ENCODE measurements at regions not wholly inside any gene's neighbourhood (a gene's known extent, or its start where the extent isn't known, plus 50 kb on each side); places are given as distances from the start of the nearest gene placed in this dataset.

DNA sequence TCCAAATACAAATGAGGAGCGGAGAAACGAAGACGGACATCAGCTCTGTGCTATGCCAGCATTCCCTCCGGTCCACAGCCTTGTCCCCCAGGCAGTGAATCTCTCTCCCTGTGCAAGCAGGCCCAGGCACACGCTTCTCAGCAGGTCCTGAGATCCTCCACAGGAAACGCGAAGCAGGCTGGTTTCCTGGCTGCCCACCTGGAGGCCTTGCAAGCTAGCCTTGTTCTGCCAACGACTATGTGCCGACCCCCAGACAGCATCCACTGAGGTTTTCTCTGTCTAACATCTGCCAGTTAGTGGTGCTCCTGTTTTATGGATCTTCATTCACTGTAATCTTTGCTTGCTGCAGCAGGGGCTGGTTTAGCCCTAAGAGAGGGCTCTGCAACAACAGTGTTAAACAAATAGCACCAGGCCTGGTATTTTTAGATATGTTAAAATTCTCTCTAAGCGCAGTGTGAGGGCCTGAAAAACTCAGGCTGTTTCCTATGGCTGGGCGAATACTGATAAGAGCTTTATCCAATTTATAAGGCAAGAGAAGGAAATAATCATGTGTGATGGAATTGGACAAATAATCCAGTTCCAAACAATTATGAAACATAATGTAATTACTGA, 386.0 kb upstream of the ARID1B start:
- DNase-seq (ENCODE audit: low spot score) = no peak
- no peak for ATAC-seq

DNA sequence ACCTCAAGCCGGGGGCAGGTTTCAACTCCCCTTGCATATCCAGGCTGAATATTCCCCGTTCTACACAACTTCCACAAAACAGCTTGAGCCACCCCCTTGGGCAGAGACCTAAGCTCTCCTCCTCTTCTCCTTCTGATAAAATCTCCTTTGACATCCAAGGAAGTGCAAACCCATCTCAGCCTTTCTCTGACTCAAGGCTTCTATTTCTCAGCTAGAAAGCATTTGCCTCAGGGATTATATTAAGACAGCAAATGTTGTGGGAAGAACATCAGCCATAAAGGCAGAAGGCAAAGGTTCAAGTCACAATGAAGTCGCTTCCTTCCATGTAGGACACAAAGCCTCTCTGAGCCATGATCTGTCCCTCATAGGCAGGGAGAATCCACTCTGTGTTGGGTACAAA, 386.6 kb upstream of the ARID1B start:
- DNase-seq (ENCODE audit: low spot score) (no peak), ATAC-seq (no peak)

DNA sequence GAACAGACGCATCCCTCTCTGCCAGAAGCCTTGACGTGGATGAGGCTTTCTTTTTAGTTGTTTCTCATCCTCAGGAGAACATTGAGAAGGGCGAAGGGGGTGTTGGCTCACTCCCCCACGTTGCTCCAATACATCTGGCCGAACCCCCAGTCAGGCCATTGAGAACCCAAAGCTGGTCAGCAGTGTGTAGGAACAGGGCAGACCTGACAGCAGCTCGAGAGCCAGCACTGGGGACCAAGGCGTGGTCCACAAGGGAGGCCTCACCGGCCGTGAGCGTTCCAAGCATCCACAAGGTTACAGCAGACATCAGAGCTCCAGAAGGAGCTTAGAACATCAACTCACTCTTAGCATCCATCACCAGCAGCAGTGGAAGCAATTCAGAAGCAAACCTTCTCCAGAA, 387.9 kb upstream of the ARID1B start:
- no peak for ATAC-seq

DNA sequence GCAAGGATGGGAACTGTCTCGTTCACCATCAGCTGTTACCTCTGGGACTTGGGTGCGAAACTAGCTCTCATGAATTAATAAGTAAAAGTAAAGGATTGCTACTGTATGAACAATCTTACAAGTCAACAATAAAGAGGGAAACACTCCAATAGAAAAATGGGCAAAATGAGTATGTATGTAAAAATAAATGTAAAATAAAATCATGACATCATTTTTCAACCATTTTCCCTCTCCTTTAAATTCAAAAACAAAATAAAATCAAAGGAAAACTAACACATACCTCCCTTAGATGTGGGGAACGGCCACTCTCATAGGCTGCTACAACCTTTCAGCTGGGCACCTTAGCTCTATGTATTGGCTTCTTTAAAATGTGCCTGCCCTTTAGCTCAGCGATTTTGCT, 389.7 kb upstream of the ARID1B start:
- no peak for DNase-seq (ENCODE audit: low spot score)

More for the DNA sequence above, 387.9 kb upstream of the ARID1B start:
- DNase-seq (ENCODE audit: low spot score) = no peak

DNA sequence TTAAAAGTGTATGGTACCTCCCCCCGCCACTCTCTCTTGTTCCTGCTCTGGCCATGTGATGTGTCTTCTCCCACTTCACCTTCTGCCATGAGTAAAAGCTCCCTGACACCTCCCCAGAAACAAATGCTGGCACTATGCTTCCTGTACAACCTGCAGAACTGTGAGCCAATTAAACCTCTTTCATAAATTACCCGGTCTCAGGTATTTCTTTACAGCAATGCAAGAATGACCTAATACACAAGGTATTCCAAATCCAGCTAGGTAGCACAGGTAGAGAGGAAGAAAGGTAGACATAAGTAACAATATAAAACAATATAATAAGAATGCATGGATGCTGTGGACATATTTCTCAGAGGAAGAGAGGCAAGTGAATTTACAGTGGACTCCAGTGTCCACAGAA, 394.1 kb upstream of the ARID1B start:
- no peak for DNase-seq (ENCODE audit: low spot score)
- ATAC-seq = no peak

More for the DNA sequence above, 389.7 kb upstream of the ARID1B start:
- no peak for ATAC-seq

DNA sequence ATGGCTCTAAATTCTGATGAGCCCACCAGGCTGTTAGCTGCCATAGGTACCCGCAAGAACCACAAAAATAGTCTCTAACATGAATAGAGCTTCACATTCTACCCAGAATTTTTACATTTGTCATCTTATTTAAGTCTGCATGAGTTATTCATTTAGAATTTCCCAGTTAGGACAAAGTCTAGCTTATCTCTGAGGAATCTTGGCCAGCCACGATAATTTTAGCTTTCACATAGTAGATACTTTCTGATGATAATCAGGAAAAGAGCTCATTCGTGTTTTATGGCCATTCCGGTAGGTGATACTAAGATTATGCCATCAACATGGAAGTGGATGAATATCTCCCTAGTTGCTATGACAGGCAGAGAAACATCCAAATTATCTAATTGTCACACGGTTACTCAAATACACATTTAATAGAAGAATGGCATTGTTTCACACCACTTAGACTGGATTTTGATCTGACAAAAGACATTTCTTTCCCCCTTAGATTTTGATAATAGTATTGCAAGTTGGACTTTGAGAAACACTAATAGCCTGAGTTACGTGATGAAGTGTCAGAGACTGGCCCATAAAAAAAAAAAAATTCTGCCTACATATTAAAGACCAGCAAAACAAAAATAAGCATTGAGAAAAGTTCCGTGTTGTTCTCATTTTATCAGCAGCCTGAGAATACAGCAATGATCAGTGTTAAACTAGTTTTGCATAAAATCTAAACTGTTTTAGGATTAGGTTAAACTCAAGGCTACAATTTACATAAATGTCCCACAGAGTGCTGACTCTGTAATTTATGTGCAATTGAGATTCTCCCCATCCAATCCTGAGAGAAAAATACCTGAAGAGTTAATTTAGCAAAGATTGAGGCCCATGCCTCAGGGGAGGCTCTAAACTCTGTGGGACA, 397.5 kb upstream of the ARID1B start:
- no peak for DNase-seq (ENCODE audit: low spot score)
- no peak for ATAC-seq

DNA sequence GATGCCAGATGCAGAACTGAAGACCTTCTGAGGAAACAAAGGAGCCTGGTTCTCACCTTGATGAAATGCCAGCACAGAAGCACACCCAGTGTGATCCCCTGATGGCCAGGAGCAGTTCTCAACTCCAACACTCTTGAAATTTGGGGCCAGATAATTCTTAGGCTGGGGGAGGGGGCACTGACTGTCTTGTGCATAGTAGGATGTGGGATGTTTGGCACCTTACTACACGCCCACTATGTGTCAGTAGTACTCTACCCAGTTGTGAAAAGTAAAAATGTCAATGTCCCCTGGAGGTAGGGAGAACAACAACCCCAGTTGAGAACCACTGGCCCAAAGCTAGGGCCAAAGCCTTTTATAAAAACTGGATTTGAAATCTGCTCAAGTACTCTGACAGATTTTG, 398.3 kb upstream of the ARID1B start:
- DNase-seq (ENCODE audit: low spot score) = no peak

DNA sequence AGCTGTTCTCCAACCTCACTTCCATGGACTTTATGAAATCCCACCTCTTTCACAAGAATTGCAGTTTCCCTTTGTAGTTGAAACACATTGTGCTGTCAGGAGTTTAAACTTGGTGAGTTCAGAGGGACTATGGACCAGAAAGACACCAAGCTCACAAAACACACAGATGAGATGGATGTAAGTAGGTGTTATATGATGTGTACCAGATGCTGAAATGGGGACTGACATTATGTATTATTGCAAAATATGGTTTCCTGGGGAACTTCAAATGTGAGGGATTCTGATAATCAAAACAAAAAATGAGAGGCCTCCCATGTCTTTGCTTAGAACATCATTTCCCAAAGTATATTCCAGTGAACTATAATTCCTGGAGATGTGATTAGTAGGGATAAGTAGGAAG, 401.1 kb upstream of the ARID1B start:
- DNase-seq (ENCODE audit: low spot score) (no peak), ATAC-seq (no peak)

More for the DNA sequence above, 398.3 kb upstream of the ARID1B start:
- ATAC-seq = no peak

DNA sequence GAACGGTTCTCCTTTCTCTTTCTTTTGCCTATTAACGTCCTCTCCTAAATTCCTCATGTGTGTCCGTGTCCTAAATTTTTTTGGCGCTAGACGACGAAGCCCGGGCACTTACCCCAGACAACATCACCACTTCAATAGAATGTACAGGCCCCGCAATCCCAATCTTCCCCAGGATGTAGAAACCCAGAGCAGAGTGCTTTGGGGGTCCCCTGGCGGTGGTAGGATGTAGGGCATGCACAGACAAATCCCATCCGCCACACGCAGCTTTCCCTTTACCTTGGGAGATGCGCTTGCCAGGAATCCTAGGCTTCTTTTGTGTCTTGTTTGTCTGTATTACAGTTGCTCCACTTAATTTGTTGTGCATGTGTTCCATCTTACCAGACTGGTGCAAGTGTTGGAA, 417.3 kb upstream of the ARID1B start:
- no peak for ATAC-seq
- no peak for DNase-seq (ENCODE audit: low spot score)

DNA sequence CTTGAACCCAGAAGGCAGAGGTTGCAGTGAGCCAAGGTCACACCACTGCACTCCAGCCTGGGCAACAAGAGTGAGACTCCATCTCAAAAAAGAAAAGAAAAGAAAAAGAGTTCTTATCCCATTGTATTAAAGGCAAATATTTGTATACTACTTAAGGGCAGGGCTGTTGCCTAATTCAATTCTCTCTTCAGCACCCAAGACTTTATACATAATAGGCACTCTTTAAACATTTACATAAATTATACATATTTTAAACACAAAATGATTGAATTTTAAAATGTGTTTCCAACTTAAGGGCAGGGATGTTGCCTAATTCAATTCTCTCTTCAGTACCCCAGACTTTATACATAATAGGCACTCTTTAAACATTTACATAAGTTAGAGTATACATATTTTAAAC, 424.3 kb upstream of the ARID1B start:
- ATAC-seq = no peak
- DNase-seq (ENCODE audit: low spot score) = no peak

DNA sequence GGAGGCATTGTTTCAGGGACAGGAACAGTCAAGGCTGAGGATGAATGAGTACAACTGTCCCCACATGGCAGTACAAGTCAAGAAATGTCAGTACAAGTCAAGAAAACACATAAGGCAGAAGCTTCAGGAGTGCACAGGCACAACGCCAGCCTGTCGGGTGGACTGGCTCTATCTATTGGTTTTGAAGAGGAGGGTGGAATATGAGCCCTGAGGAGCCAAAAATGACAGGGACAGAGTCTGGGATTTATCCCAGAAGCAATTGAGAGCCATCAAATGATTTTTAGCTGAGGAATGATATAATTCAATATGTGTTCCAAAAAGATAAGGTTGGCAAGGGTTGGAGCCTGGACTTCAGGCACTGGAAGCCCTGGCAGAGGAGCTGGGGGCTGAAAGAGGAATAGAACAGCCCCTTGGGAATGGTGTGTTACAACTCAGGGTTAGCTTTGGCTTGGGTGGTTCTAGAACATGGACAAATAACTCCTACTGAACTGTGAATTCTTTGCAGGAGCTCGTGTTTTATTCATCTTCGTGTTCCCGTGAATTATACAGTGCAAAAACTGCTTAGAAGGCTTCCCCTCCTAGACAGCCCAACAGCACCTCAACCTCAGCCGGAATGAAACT, 425.7 kb upstream of the ARID1B start:
- ATAC-seq (no peak), DNase-seq (ENCODE audit: low spot score) (no peak)

DNA sequence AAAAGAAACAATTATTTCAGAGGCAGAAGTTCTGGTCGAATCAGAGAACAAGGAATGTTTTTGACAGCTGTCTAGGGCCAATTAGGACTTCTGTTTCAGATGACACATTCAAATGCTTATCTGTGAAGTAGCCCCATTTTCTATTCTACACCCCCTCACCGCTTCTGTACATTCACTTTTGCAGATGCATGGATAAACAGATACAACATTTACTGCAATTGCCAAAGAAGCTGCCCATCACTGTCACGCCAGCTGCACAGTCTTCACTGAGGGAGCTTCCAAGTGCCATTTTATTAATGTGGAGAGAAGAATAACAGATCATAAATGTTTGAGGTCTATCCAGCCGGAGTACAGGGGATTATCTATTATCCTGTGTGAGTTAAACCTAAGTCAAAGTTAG, 426.8 kb upstream of the ARID1B start:
- DNase-seq (ENCODE audit: low spot score) (no peak), ATAC-seq (no peak)

DNA sequence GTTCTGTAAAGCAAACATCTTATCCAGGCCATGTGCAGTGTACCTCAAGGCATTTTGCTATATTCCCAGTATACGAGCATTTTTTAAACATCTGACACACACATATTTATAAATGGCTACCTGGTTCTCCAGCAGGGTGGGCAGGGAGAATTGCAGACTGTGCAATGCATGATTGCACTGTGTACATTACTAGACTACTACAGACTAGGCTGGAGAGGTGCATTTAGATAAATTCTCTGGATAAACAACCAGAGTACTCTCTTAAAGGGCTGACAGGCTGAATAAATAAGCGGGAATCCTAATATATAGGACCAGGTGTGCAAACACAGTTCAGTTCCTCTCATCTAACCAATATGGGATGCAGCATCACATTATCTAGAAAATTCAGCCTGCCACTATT, 428.3 kb upstream of the ARID1B start:
- no peak for ATAC-seq
- DNase-seq (ENCODE audit: low spot score) = no peak

DNA sequence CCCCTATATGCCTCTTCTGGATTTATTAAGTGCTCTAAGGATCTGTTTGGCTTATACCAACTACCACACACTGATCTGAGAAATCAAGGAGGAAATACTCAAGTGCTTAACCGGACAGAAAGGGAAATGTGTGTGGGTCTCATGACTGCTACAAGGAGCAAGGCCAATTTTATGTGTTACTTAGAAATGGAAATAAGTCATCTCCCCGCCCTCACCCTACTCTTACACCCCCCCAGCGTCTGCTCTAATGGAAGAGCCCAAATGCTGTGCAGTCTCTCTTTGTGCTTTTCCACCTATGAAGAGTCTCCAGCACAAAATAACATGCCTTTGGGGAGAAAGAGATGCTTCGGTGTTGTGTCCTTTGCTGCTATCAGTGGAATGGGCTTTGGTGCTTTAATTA, 428.8 kb upstream of the ARID1B start:
- ATAC-seq (peak; percentile 26), DNase-seq (ENCODE audit: low spot score) (no peak)

DNA sequence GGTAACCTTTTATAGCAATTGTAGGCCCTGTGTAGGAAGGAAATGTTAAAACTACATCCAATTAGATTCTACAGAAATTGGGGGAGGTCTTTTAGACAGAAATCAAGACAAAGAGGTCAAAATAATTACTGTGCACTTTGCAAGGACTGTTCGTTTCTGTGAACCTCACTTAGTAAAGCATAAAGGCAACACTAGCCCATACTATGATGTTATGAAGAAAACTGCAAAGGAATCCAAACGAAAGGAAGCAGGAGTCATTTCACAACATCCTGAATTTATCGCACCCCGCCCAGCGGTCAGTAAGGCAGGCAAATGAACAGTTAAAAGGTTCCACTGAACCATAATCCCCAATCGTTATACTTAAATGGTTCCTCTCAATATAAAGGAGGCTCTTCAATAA, 429.5 kb upstream of the ARID1B start:
- no peak for ATAC-seq
- DNase-seq (ENCODE audit: low spot score) = no peak

DNA sequence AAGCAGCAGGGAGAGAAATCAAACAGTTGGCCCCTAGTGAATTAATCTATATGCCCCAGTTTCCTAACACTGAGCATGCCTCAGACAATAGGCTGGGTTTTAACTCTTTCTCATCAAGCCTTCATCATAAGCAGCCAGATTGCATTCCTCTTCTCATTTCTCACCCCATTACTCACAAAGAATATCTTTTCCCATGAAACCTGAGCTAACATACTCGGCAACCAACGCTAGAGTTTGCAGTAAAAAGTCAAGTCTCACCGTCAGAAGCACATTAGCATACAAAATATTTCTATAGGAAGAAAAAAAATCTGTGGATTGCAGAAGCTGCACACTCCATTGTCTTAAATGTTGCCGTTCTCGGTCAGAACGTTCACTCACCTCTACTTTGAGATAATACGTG, 429.9 kb upstream of the ARID1B start:
- no peak for ATAC-seq
- DNase-seq (ENCODE audit: low spot score) = no peak

DNA sequence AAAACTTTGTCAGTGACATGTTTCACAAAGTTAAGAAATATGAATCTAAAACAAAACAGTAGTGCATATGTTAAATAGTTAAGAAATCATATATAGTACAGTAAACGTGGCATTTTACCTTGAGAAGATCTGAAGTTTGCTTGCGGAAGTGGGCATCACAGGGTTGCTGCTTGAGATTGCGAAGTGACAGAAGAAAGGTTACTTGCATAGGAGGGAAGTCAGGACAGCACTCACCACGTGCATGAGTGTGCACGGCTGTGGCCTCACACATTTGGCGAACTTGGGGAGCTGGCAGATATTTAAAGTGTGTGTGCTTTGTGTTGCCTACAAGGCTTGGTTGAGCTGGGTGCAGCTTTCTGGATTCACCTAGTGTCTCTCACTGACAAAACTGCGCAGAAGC, 431.5 kb upstream of the ARID1B start:
- no peak for ATAC-seq

DNA sequence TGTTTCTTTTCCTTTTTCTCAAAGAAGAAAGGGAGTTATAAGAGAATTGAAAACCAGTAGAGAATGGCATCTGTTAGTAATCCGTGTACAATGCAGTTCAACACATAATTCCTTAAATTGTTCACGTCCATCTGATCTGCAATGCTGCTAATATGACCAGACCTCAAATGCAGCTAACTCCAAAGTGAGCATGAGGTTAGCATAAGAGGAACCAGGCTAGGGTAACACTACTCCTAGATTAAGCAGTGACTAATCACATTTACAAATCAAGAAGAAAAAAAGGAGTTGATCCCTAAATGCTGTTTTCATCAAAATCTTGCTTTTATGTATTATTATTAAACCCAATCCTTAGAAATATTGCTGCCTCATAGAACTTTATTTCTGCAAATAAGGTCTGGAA, 432.7 kb upstream of the ARID1B start:
- no peak for ATAC-seq
- no peak for DNase-seq (ENCODE audit: low spot score)

More for the DNA sequence above, 431.5 kb upstream of the ARID1B start:
- no peak for DNase-seq (ENCODE audit: low spot score)

DNA sequence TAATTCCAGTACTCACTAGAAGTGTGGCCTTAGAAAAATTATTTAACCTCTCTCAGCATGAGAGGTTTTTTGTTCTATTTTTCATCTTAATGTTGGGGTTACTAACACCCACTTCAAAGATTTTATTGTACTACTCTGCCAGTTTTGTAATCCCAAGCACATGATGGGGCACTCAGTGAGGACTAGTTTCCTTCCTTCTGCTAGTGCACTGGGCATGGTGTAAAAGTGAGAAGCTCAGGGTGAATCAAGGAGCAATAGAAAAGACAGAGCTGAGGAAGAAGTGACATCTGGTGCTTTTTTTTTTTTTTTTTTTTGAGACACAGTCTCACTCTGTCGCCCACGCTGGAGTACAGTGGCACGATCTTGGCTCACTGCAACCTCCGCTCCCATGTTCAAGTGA, 439.4 kb upstream of the ARID1B start:
- no peak for ATAC-seq
- no peak for DNase-seq (ENCODE audit: low spot score)

DNA sequence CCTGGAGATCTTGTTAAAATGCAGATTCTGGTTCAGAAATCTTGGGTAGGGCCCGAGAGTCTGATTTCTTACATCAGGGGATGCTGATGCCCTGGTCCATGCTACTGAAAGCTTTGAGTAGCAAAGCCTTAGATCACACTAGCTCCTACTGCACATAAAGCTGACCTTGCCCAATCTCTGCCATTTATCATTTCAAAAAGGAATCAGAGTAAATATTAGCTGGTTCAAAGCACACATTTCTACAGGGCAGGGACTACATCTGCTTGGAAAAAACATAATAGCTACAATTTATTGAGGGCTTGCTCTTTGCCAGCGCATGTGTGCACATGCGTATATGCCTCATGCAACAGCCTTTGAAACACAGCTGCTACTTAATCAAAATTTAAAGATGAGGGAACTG, 440.4 kb upstream of the ARID1B start:
- DNase-seq (ENCODE audit: low spot score) (no peak), ATAC-seq (no peak)

DNA sequence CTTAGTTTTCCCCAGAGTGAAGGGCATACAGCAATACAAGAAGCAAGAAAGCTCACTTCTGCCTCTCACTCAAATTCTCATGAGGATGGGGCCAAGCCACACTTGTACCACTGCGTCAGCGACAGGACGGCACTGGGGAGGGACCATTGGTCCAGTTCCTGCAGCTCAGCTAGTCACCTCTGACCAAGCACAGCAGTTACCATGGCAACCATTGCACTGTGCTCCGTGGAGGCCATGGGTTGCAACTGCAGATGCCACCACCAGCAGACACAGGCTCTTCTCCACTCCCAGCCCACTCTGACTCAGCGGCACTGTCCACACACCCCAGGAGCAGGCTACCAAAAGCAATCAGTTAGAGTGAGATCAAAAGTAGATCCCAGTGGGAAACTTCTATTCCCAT, 441.1 kb upstream of the ARID1B start:
- DNase-seq (ENCODE audit: low spot score) = no peak
- no peak for ATAC-seq

DNA sequence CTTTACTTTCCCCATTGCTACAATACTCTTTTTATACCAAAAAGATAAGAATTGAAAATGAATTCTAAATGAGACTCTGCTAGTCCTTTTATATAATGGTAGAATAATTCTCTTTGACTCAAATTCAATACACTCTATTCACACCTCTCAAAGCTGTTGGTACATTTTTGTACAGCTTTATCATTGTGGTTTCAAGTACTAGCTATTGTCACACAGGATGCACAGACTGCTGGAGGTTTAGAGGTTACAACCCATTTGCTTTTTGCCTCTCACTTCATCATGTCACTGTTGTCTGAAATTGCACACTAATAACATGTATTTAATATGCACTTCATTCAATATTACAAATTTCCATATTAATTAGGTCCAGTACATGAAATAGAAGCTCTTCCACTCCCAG, 442.2 kb upstream of the ARID1B start:
- DNase-seq (ENCODE audit: low spot score) = no peak
- no peak for ATAC-seq
